ENCODE measurements at regions not wholly inside any gene's neighbourhood (a gene's known extent, or its start where the extent isn't known, plus 50 kb on each side); places are given as distances from the start of the nearest gene placed in this dataset.
"Not testable (repeated sequence)": the region's sequence is repeated elsewhere in the genome, so short reads cannot be mapped to it uniquely, and the experiment has no call there.

GRCh38 chr3:35292568-35292967 lies 346.8 kb upstream of the ARPP21 start:
- H3K4me3 Mint-ChIP-seq, result no peak overlapping the region
- no peak for DNase-seq
- no peaks in the 10 kb centered on the region for H3K36me3 Mint-ChIP-seq
- peaks cover 4% of the 10 kb centered on the region for H3K4me1 Mint-ChIP-seq
- H3K9me3 Mint-ChIP-seq, result no peaks in the 10 kb centered on the region
- CTCF ChIA-PET, result no interaction called here
- no peak overlapping the region for H3K27ac Mint-ChIP-seq
- no peaks in the 10 kb centered on the region for H3K27me3 Mint-ChIP-seq

- H3K27me3 Mint-ChIP-seq, result no peaks in the 10 kb centered on the region
- DNase-seq, result no peak
- H3K9me3 Mint-ChIP-seq, result no peaks in the 10 kb centered on the region
- no peaks in the 10 kb centered on the region for H3K36me3 Mint-ChIP-seq
- CTCF ChIA-PET, result no interaction called here
- no peak overlapping the region for H3K4me3 Mint-ChIP-seq
- H3K4me1 Mint-ChIP-seq, result peaks cover 4% of the 10 kb centered on the region
- no peak overlapping the region for H3K27ac Mint-ChIP-seq
Measured at GRCh38 chr3:35295906-35296305, 343.4 kb upstream of the ARPP21 start.

- no peaks in the 10 kb centered on the region for H3K9me3 Mint-ChIP-seq
- CTCF ChIA-PET, result no interaction called here
- H3K4me3 Mint-ChIP-seq, result no peak overlapping the region
- H3K27ac Mint-ChIP-seq, result no peak overlapping the region
- H3K36me3 Mint-ChIP-seq, result no peaks in the 10 kb centered on the region
- peaks cover 4% of the 10 kb centered on the region for H3K4me1 Mint-ChIP-seq
- H3K27me3 Mint-ChIP-seq, result no peaks in the 10 kb centered on the region
- DNase-seq, result no peak
Measured at GRCh38 chr3:35296533-35296932, 342.8 kb upstream of the ARPP21 start.

GRCh38 chr3:35296944-35297343 lies 342.4 kb upstream of the ARPP21 start:
- H3K27me3 Mint-ChIP-seq, H3K4me3 Mint-ChIP-seq, DNase-seq, H3K4me1 Mint-ChIP-seq, CTCF ChIA-PET, H3K36me3 Mint-ChIP-seq, H3K27ac Mint-ChIP-seq, H3K9me3 Mint-ChIP-seq: not testable (repeated sequence)

GRCh38 chr3:35305406-35305805 lies 333.9 kb upstream of the ARPP21 start:
- Mint-ChIP-seq H3K36me3 (no peaks in the 10 kb centered on the region), H3K4me1 (no peaks in the 10 kb centered on the region), H3K4me3 (no peak overlapping the region), H3K27ac (no peak overlapping the region), H3K27me3 (no peaks in the 10 kb centered on the region), H3K9me3 (no peaks in the 10 kb centered on the region)
- no peak for DNase-seq
- CTCF ChIA-PET, result no interaction called here

- CTCF ChIA-PET, result no interaction called here
Measured at GRCh38 chr3:35307296-35307695, 332.0 kb upstream of the ARPP21 start.

GRCh38 chr3:35316841-35317240 lies 322.5 kb upstream of the ARPP21 start:
- CTCF ChIA-PET, H3K4me1 Mint-ChIP-seq, H3K9me3 Mint-ChIP-seq: not testable (repeated sequence)

More at GRCh38 chr3:35307296-35307695, 332.0 kb upstream of the ARPP21 start:
- H3K27me3 Mint-ChIP-seq, result no peaks in the 10 kb centered on the region
- H3K36me3 Mint-ChIP-seq, result no peaks in the 10 kb centered on the region
- no peak for DNase-seq
- no peaks in the 10 kb centered on the region for H3K4me1 Mint-ChIP-seq
- H3K27ac Mint-ChIP-seq, result no peak overlapping the region
- H3K4me3 Mint-ChIP-seq, result no peak overlapping the region
- no peaks in the 10 kb centered on the region for H3K9me3 Mint-ChIP-seq

GRCh38 chr3:35320646-35321407 lies 318.5 kb upstream of the ARPP21 start:
- no peaks in the 10 kb centered on the region for H3K36me3 Mint-ChIP-seq
- H3K9me3 Mint-ChIP-seq, result peaks cover 4% of the 10 kb centered on the region
- H3K27ac Mint-ChIP-seq, result no peak overlapping the region
- H3K27me3 Mint-ChIP-seq, result no peaks in the 10 kb centered on the region
- no peak overlapping the region for H3K4me3 Mint-ChIP-seq
- H3K4me1 Mint-ChIP-seq, result no peaks in the 10 kb centered on the region
- DNase-seq, result no peak
- CTCF ChIA-PET, result no interaction called here

More at GRCh38 chr3:35316841-35317240, 322.5 kb upstream of the ARPP21 start:
- not testable (repeated sequence) for H3K27me3 Mint-ChIP-seq, H3K36me3 Mint-ChIP-seq, H3K4me3 Mint-ChIP-seq, DNase-seq, H3K27ac Mint-ChIP-seq

- Mint-ChIP-seq H3K9me3 (peaks cover 4% of the 10 kb centered on the region), H3K4me1 (no peaks in the 10 kb centered on the region), H3K36me3 (no peaks in the 10 kb centered on the region), H3K27me3 (no peaks in the 10 kb centered on the region), H3K27ac (no peak overlapping the region), H3K4me3 (no peak overlapping the region)
- CTCF ChIA-PET, result no interaction called here
- no peak for DNase-seq
Measured at GRCh38 chr3:35322070-35322469, 317.3 kb upstream of the ARPP21 start.

GRCh38 chr3:35335703-35336102 lies 303.6 kb upstream of the ARPP21 start:
- CTCF ChIA-PET, result no interaction called here
- H3K36me3 Mint-ChIP-seq, result no peaks in the 10 kb centered on the region
- H3K9me3 Mint-ChIP-seq, result no peaks in the 10 kb centered on the region
- no peak overlapping the region for H3K27ac Mint-ChIP-seq
- H3K4me1 Mint-ChIP-seq, result no peaks in the 10 kb centered on the region
- H3K27me3 Mint-ChIP-seq, result no peaks in the 10 kb centered on the region
- no peak overlapping the region for H3K4me3 Mint-ChIP-seq
- DNase-seq, result no peak

GRCh38 chr3:35336601-35337000 lies 302.7 kb upstream of the ARPP21 start:
- no peaks in the 10 kb centered on the region for H3K36me3 Mint-ChIP-seq
- DNase-seq, result no peak
- no peaks in the 10 kb centered on the region for H3K9me3 Mint-ChIP-seq
- CTCF ChIA-PET, result no interaction called here
- H3K4me3 Mint-ChIP-seq, result no peak overlapping the region
- H3K4me1 Mint-ChIP-seq, result no peaks in the 10 kb centered on the region
- no peak overlapping the region for H3K27ac Mint-ChIP-seq
- no peaks in the 10 kb centered on the region for H3K27me3 Mint-ChIP-seq

GRCh38 chr3:35338186-35338585 lies 301.1 kb upstream of the ARPP21 start:
- Mint-ChIP-seq H3K27ac (no peak overlapping the region), H3K4me1 (no peaks in the 10 kb centered on the region), H3K27me3 (no peaks in the 10 kb centered on the region), H3K9me3 (no peaks in the 10 kb centered on the region), H3K4me3 (no peak overlapping the region), H3K36me3 (no peaks in the 10 kb centered on the region)
- CTCF ChIA-PET, result no interaction called here
- no peak for DNase-seq

- Mint-ChIP-seq H3K4me3 (no peak overlapping the region), H3K27ac (no peak overlapping the region), H3K27me3 (no peaks in the 10 kb centered on the region), H3K4me1 (no peaks in the 10 kb centered on the region), H3K9me3 (peaks cover 1% of the 10 kb centered on the region), H3K36me3 (no peaks in the 10 kb centered on the region)
- CTCF ChIA-PET, result no interaction called here
- DNase-seq, result no peak
Measured at GRCh38 chr3:35380196-35380595, 259.1 kb upstream of the ARPP21 start.

GRCh38 chr3:35383216-35383615 lies 256.1 kb upstream of the ARPP21 start:
- H3K4me3 Mint-ChIP-seq, result no peak overlapping the region
- no peaks in the 10 kb centered on the region for H3K27me3 Mint-ChIP-seq
- no peaks in the 10 kb centered on the region for H3K36me3 Mint-ChIP-seq
- no peak for DNase-seq
- H3K4me1 Mint-ChIP-seq, result no peaks in the 10 kb centered on the region
- CTCF ChIA-PET, result interaction anchor here (0.6 kb wide), 1 partner anchor 374 kb away, joined by 3 read pairs; no protein-coding TSS in a partner anchor
- H3K27ac Mint-ChIP-seq, result no peak overlapping the region
- H3K9me3 Mint-ChIP-seq, result peaks cover 1% of the 10 kb centered on the region

GRCh38 chr3:35383719-35384555 lies 255.4 kb upstream of the ARPP21 start:
- Mint-ChIP-seq H3K27me3 (no peaks in the 10 kb centered on the region), H3K4me3 (no peak overlapping the region), H3K27ac (no peak overlapping the region), H3K36me3 (no peaks in the 10 kb centered on the region), H3K9me3 (peaks cover 1% of the 10 kb centered on the region), H3K4me1 (no peaks in the 10 kb centered on the region)
- CTCF ChIA-PET, result no interaction called here
- DNase-seq, result no peak
